Amniotic stem cell (primary cell): ENCODE measurements at regions not wholly inside any gene's neighbourhood (a gene's known extent, or its start where the extent isn't known, plus 50 kb on each side); places are given as distances from the start of the nearest gene placed in this dataset.
"Not testable (repeated sequence)": the region's sequence is repeated elsewhere in the genome, so short reads cannot be mapped to it uniquely, and the experiment has no call there.

Experiments used
- DNase-seq: peaks from one replicate; lab custom pipeline; 2025; lab: John Stamatoyannopoulos, UW

- DNase-seq = no peak
These were observed 199.2 kb downstream of the IGLL1 start for GRCh38 chr22:23380911-23381310.

GRCh38 chr22:23380230-23380573 lies 199.9 kb downstream of the IGLL1 start:
- DNase-seq = no peak

- DNase-seq = not testable (repeated sequence)
These were observed 199.4 kb downstream of the BCR start for GRCh38 chr22:23379540-23380229.

GRCh38 chr22:23377767-23378166 lies 197.5 kb downstream of the BCR start:
- no peak for DNase-seq

- no peak for DNase-seq
These were observed 195.9 kb downstream of the BCR start for GRCh38 chr22:23376256-23376655.

GRCh38 chr22:23375031-23375827 lies 194.9 kb downstream of the BCR start:
- DNase-seq = no peak

GRCh38 chr22:23373601-23374000 lies 193.3 kb downstream of the BCR start:
- DNase-seq = no peak

GRCh38 chr22:23370251-23370650 lies 189.9 kb downstream of the BCR start:
- no peak for DNase-seq

- no peak for DNase-seq
These were observed 188.9 kb downstream of the BCR start for GRCh38 chr22:23369054-23369685.
